Left lung (tissue), 4 donors: ENCODE measurements at regions not wholly inside any gene's neighbourhood (a gene's known extent, or its start where the extent isn't known, plus 50 kb on each side); places are given as distances from the start of the nearest gene placed in this dataset.

ENCODE experiments used
- ATAC-seq: fragments of 200-7000 bp; cut with Tn5 transposase; one replicate; pipeline ENCODE4 v1.9.1; 2020; ENCODE audit warnings: moderate library complexity
- DNase-seq, 4 donors: peaks; one replicate each; pipeline ENCODE4 v3.0.0-alpha.2; 2013 to 2020
- H3K27ac ChIP-seq, 2 donors: fragments of 200-600 bp; sonication (generic) in 1 of 2; one replicate each; pipeline versions ENCODE4 v1.5.0 to v1.8.0; 2020 to 2021
- H3K27me3 ChIP-seq, 2 donors: fragments of 200-600 bp; sonication (generic) in 1 of 2; one replicate each; pipeline versions ENCODE4 v1.5.0 to v1.8.0; 2020 to 2021
- H3K36me3 ChIP-seq, 2 donors: fragments of 200-600 bp; sonication (generic) in 1 of 2; one replicate each; pipeline versions ENCODE4 v1.5.0 to v1.8.0; 2020 to 2021
- H3K4me1 ChIP-seq, 2 donors: fragments of 200-600 bp; one replicate each; pipeline ENCODE4 v1.8.0; 2021
- H3K4me3 ChIP-seq, 2 donors: fragments of 200-600 bp; sonication (generic) in 1 of 2; one replicate each; pipeline versions ENCODE4 v1.5.0 to v1.8.0; 2020 to 2021; ENCODE audit warnings: mild to moderate bottlenecking in 1 of 2
- H3K9me3 ChIP-seq, 2 donors: fragments of 200-600 bp; sonication (generic) in 1 of 2; one replicate each; pipeline versions ENCODE4 v1.5.0 to v1.8.0; 2020 to 2021
- intact Hi-C, 2 donors: fragments of 100-400 bp; cut with DNase I; formaldehyde crosslinking; loops; one replicate each; pipeline versions ENCODE4 v1.11.2 to v1.14.2; 2022
- TF ChIP-seq, protein P1 (sequence below), 2 donors: fragments of 200-600 bp; sonication (generic) in 1 of 2; IDR thresholded peaks; one replicate each; pipeline versions ENCODE4 v1.5.0 to v1.8.0; 2021; ENCODE audit warnings: antibody characterized with exemption in 2 of 2
- donor health status: DM: no; HTN: yes; CAD: no.
- donor health status: DM: no; HTN: no; CAD: no.

DNA sequence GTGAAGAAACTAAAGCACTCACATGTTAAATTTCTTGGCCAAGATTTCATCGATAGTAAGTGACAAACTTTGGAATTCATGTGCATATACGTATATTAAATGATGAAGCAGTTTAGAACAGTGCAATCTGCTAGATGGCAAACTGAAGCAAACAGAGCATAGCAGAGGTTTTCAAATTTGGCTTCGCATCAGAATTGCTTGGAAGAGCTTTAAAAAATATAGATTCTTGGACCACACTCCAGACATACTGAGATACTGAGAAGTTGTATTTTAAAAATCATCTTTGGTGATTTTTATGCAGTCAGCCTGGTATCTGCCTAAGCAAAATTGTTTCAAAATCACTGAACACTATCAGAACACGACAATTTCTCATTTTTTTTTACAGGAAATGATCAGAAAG, 709.2 kb downstream of the PLA2G4A start:
- H3K4me1 ChIP-seq, result no peaks in the 10 kb centered on the region
- H3K36me3 ChIP-seq, result no peaks in the 10 kb centered on the region
- peak in 2 of 4 donors; percentile 18 to 39 for DNase-seq
- TF ChIP-seq, protein P1, sequence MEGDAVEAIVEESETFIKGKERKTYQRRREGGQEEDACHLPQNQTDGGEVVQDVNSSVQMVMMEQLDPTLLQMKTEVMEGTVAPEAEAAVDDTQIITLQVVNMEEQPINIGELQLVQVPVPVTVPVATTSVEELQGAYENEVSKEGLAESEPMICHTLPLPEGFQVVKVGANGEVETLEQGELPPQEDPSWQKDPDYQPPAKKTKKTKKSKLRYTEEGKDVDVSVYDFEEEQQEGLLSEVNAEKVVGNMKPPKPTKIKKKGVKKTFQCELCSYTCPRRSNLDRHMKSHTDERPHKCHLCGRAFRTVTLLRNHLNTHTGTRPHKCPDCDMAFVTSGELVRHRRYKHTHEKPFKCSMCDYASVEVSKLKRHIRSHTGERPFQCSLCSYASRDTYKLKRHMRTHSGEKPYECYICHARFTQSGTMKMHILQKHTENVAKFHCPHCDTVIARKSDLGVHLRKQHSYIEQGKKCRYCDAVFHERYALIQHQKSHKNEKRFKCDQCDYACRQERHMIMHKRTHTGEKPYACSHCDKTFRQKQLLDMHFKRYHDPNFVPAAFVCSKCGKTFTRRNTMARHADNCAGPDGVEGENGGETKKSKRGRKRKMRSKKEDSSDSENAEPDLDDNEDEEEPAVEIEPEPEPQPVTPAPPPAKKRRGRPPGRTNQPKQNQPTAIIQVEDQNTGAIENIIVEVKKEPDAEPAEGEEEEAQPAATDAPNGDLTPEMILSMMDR (IDR thresholded peaks at IDR 0.05), result no peak
- no peaks in the 10 kb centered on the region for H3K27me3 ChIP-seq
- no peak overlapping the region for H3K4me3 ChIP-seq
- intact Hi-C loops, result no loop called here
- H3K27ac ChIP-seq, result no peak overlapping the region
- ATAC-seq, result no peak
- H3K9me3 ChIP-seq, result peaks cover 0 to 12% of the 10 kb centered on the region in 2 donors

DNA sequence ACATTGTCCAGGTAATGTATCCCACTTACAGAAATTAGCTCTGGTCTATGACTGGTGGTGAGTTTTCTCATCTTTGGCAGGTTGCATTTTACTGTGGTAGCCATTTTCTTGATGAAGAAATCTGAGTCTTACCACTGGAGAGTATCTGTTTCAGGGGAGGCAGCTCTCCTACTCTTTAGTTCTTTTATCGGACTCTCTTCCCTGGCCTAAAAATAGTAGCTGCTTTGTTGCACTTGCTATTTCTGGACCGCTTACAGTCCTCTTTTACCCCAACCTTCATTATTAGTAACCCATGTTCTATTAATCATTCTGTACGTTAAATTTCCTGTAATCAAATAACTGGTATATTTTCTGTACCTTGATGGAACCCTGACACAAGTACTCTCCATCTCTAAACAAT, 720.8 kb downstream of the PLA2G4A start:
- TF ChIP-seq, protein P1 (IDR thresholded peaks at IDR 0.05), result no peak
- Histone ChIP-seq H3K27me3 (no peaks in the 10 kb centered on the region), H3K4me3 (no peak overlapping the region), H3K27ac (no peak overlapping the region), H3K4me1 (no peaks in the 10 kb centered on the region), H3K9me3 (peaks cover 0 to 35% of the 10 kb centered on the region in 2 donors), H3K36me3 (no peaks in the 10 kb centered on the region)
- DNase-seq (no peak), ATAC-seq (no peak)
- intact Hi-C loops, result no loop called here

DNA sequence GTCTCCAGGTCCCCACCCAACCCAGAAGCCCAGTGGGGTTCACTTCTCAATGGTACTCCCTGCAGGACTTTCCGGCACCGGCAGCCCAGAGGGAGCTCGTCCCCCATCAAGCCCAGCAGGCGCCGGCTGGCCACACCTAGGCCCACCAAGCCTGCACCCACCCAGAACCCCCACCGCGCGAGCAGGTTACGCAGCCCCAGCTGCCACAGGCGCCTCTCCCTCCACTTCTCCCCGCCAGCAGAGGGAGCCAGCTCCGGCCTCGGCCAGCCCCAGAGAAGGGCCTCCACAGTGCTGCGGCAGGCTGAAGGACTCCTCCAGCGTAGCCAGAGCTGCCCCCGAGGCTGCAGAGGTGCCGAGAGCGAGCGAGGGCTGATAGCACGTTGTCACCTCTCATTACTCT, 722.3 kb downstream of the PLA2G4A start:
- TF ChIP-seq, protein P1 (IDR thresholded peaks at IDR 0.05), result no peak
- Histone ChIP-seq H3K4me1 (no peaks in the 10 kb centered on the region), H3K27ac (no peak overlapping the region), H3K9me3 (peaks cover 0 to 34% of the 10 kb centered on the region in 2 donors), H3K4me3 (no peak overlapping the region), H3K36me3 (no peaks in the 10 kb centered on the region), H3K27me3 (no peaks in the 10 kb centered on the region)
- intact Hi-C loops, result no loop called here
- no peak for ATAC-seq
- peak in 1 of 4 donors; percentile 63 for DNase-seq

DNA sequence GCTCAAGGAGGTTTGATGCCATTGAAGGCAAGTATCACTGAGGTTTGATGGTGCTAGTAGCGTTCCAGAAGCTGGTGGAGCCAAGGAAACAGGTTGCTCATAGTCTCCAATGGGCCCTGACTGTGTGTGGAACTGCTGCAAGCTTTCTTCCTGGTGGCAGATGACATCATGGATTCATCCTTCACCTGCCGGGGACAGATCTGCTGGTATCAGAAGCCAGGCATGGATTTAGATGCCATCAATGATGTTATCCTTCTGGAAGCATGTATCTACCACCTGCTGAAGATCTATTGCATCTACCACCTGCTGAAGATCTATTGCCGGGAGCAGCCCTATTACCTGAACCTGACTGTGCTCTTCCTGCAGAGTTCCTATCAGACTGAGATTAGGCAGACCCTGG, 734.4 kb downstream of the PLA2G4A start:
- TF ChIP-seq, protein P1 (IDR thresholded peaks at IDR 0.05), result no peak
- Histone ChIP-seq H3K4me3 (no peak overlapping the region), H3K4me1 (no peaks in the 10 kb centered on the region), H3K27ac (no peak overlapping the region), H3K27me3 (no peaks in the 10 kb centered on the region), H3K36me3 (no peaks in the 10 kb centered on the region), H3K9me3 (peaks cover 0 to 12% of the 10 kb centered on the region in 2 donors)
- no peak for DNase-seq
- ATAC-seq, result no peak
- intact Hi-C loops, result no loop called here

DNA sequence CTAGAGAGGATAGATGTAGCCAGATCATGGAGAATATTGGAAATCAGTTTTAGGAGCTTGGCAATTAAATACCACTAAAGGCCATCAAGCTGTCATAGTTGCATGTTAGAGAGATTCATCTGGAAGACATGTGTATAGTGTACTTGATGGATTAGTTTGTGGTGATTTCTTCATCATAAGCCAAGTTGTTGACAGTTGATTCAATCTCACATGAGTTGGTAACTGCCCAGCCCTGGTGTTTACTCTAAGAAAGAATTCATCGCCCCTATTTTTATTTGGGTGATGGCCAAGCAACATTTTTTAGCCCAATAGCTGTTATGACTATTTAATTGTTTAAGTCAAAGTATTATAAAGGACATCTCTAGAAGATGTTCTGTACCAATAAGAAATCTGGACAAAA, 737.6 kb downstream of the PLA2G4A start:
- Histone ChIP-seq H3K36me3 (no peaks in the 10 kb centered on the region), H3K9me3 (peaks cover 0 to 5% of the 10 kb centered on the region in 2 donors), H3K4me1 (no peaks in the 10 kb centered on the region), H3K27me3 (no peaks in the 10 kb centered on the region), H3K4me3 (no peak overlapping the region), H3K27ac (no peak overlapping the region)
- ATAC-seq (no peak), DNase-seq (no peak)
- TF ChIP-seq, protein P1 (IDR thresholded peaks at IDR 0.05), result no peak
- intact Hi-C loops, result no loop called here
